ENCODE measurements at regions not wholly inside any gene's neighbourhood (a gene's known extent, or its start where the extent isn't known, plus 50 kb on each side); places are given as distances from the start of the nearest gene placed in this dataset.

GRCh38 chr3:31468433-31468832 lies 64.3 kb upstream of the STT3B start:
- H3K27ac ChIP-seq, result no peak overlapping the region
- TF ChIP-seq CTCF (IDR thresholded peaks at IDR 0.05), result no peak
- no peak for TF ChIP-seq POLR2A (IDR thresholded peaks at IDR 0.05)
- intact Hi-C loops (cut with DNase I), result no loop called here
- peaks cover 0 to 3% (median 0%) of the 10 kb centered on the region in 3 donors for H3K4me1 ChIP-seq
- H3K27me3 ChIP-seq, result no peaks in the 10 kb centered on the region
- DNase-seq, result no peak
- H3K9me3 ChIP-seq, result no peaks in the 10 kb centered on the region
- no peaks in the 10 kb centered on the region for H3K36me3 ChIP-seq
- H3K4me3 ChIP-seq, result no peak overlapping the region
- 81 to 94% methylated on average over 3 of the region's 3 CpGs for WGBS, 2 donors

- no peaks in the 10 kb centered on the region for H3K9me3 ChIP-seq
- TF ChIP-seq POLR2A (IDR thresholded peaks at IDR 0.05) (no peak), CTCF (IDR thresholded peaks at IDR 0.05) (no peak)
- WGBS, 2 donors, result 38 to 65% methylated on average over 3 of the region's 3 CpGs
- H3K27me3 ChIP-seq, result no peaks in the 10 kb centered on the region
- no peak overlapping the region for H3K27ac ChIP-seq
- no peak for DNase-seq
- no peak overlapping the region for H3K4me3 ChIP-seq
- intact Hi-C loops (cut with DNase I), result no loop called here
- H3K36me3 ChIP-seq, result no peaks in the 10 kb centered on the region
- peaks cover 0 to 3% (median 0%) of the 10 kb centered on the region in 3 donors for H3K4me1 ChIP-seq
These were observed 63.3 kb upstream of the STT3B start for GRCh38 chr3:31469385-31469784.

GRCh38 chr3:31472479-31473390 lies 60.0 kb upstream of the STT3B start:
- Histone ChIP-seq H3K4me3 (no peak overlapping the region), H3K36me3 (no peaks in the 10 kb centered on the region), H3K27me3 (no peaks in the 10 kb centered on the region), H3K9me3 (no peaks in the 10 kb centered on the region), H3K27ac (no peak overlapping the region), H3K4me1 (no peaks in the 10 kb centered on the region)
- no peak for DNase-seq
- 76 to 83% methylated on average over 7 of the region's 7 CpGs for WGBS, 2 donors
- TF ChIP-seq POLR2A (IDR thresholded peaks at IDR 0.05), result no peak
- no peak for TF ChIP-seq CTCF (IDR thresholded peaks at IDR 0.05)
- intact Hi-C loops (cut with DNase I), result no loop called here

- peaks cover 0 to 1% (median 0%) of the 10 kb centered on the region in 3 donors for H3K4me1 ChIP-seq
- H3K27ac ChIP-seq, result no peak overlapping the region
- intact Hi-C loops (cut with DNase I), result no loop called here
- H3K27me3 ChIP-seq, result no peaks in the 10 kb centered on the region
- no peaks in the 10 kb centered on the region for H3K36me3 ChIP-seq
- no peak overlapping the region for H3K4me3 ChIP-seq
- TF ChIP-seq POLR2A (IDR thresholded peaks at IDR 0.05), result no peak
- no peak for TF ChIP-seq CTCF (IDR thresholded peaks at IDR 0.05)
- 77 to 80% methylated on average over 4 of the region's 4 CpGs for WGBS, 2 donors
- H3K9me3 ChIP-seq, result no peaks in the 10 kb centered on the region
- no peak for DNase-seq
These were observed 56.5 kb upstream of the STT3B start for GRCh38 chr3:31476209-31476608.

GRCh38 chr3:31479431-31479830 lies 53.3 kb upstream of the STT3B start:
- Histone ChIP-seq H3K27ac (no peak overlapping the region), H3K4me1 (peaks cover 0 to 5% (median 0%) of the 10 kb centered on the region in 3 donors), H3K4me3 (no peak overlapping the region), H3K36me3 (no peaks in the 10 kb centered on the region), H3K9me3 (no peaks in the 10 kb centered on the region), H3K27me3 (no peaks in the 10 kb centered on the region)
- 95 to 96% methylated on average over 1 of the region's 1 CpG for WGBS, 2 donors
- DNase-seq, result no peak
- no peak for TF ChIP-seq CTCF (IDR thresholded peaks at IDR 0.05)
- intact Hi-C loops (cut with DNase I), result no loop called here

All from esophagus squamous epithelium (tissue), 5 donors.